ENCODE measurements at regions not wholly inside any gene's neighbourhood (a gene's known extent, or its start where the extent isn't known, plus 50 kb on each side); places are given as distances from the start of the nearest gene placed in this dataset.

- WGBS = 88% methylated on average over 2 of the region's 2 CpGs
Observed at GRCh38 chr18:60966876-60967275, 366.4 kb upstream of the CDH20 start.

GRCh38 chr18:60975420-60975819, 357.8 kb upstream of the CDH20 start:
- 96% methylated on average over 7 of the region's 7 CpGs for WGBS
- no peak for DNase-seq (ENCODE audit: low read depth in 6 of 9, low spot score in 9 of 9)

More at GRCh38 chr18:60966876-60967275, 366.4 kb upstream of the CDH20 start:
- Histone ChIP-seq H3K27me3 (ENCODE audit: control insufficient read depth in 2 of 2, insufficient read depth in 1 of 2, low read length in 1 of 2) (no peaks in the 10 kb centered on the region), H3K27ac (ENCODE audit: low read depth in 1 of 2, low read length in 1 of 2) (no peak overlapping the region), H3K9me3 (ENCODE audit: control insufficient read depth in 2 of 2, insufficient read depth in 1 of 2, low read length in 1 of 2) (no peaks in the 10 kb centered on the region), H3K4me3 (ENCODE audit: low read length in 2 of 2) (no peak overlapping the region), H3K36me3 (ENCODE audit: control insufficient read depth in 2 of 2, insufficient read depth in 2 of 2, low read length in 1 of 2) (no peaks in the 10 kb centered on the region), H3K4me1 (ENCODE audit: control insufficient read depth in 2 of 2, insufficient read depth in 2 of 2, low read length in 2 of 2) (no peaks in the 10 kb centered on the region)
- DNase-seq (ENCODE audit: low read depth in 6 of 9, low spot score in 9 of 9) = no peak

GRCh38 chr18:60976976-60977375, 356.3 kb upstream of the CDH20 start:
- no peak for DNase-seq (ENCODE audit: low read depth in 6 of 9, low spot score in 9 of 9)
- Histone ChIP-seq H3K9me3 (ENCODE audit: control insufficient read depth in 2 of 2, insufficient read depth in 1 of 2, low read length in 1 of 2) (no peaks in the 10 kb centered on the region), H3K27ac (ENCODE audit: low read depth in 1 of 2, low read length in 1 of 2) (no peak overlapping the region), H3K4me1 (ENCODE audit: control insufficient read depth in 2 of 2, insufficient read depth in 2 of 2, low read length in 2 of 2) (no peaks in the 10 kb centered on the region), H3K4me3 (ENCODE audit: low read length in 2 of 2) (no peak overlapping the region), H3K27me3 (ENCODE audit: control insufficient read depth in 2 of 2, insufficient read depth in 1 of 2, low read length in 1 of 2) (no peaks in the 10 kb centered on the region), H3K36me3 (ENCODE audit: control insufficient read depth in 2 of 2, insufficient read depth in 2 of 2, low read length in 1 of 2) (no peaks in the 10 kb centered on the region)
- 89% methylated on average over 3 of the region's 3 CpGs for WGBS

More at GRCh38 chr18:60975420-60975819, 357.8 kb upstream of the CDH20 start:
- Histone ChIP-seq H3K4me3 (ENCODE audit: low read length in 2 of 2) (no peak overlapping the region), H3K9me3 (ENCODE audit: control insufficient read depth in 2 of 2, insufficient read depth in 1 of 2, low read length in 1 of 2) (no peaks in the 10 kb centered on the region), H3K36me3 (ENCODE audit: control insufficient read depth in 2 of 2, insufficient read depth in 2 of 2, low read length in 1 of 2) (no peaks in the 10 kb centered on the region), H3K27ac (ENCODE audit: low read depth in 1 of 2, low read length in 1 of 2) (no peak overlapping the region), H3K4me1 (ENCODE audit: control insufficient read depth in 2 of 2, insufficient read depth in 2 of 2, low read length in 2 of 2) (no peaks in the 10 kb centered on the region), H3K27me3 (ENCODE audit: control insufficient read depth in 2 of 2, insufficient read depth in 1 of 2, low read length in 1 of 2) (no peaks in the 10 kb centered on the region)

- WGBS = 14% methylated on average over 6 of the region's 6 CpGs
- no peak for DNase-seq (ENCODE audit: low read depth in 6 of 9, low spot score in 9 of 9)
- H3K27me3 ChIP-seq (ENCODE audit: control insufficient read depth in 2 of 2, insufficient read depth in 1 of 2, low read length in 1 of 2) = no peaks in the 10 kb centered on the region
- no peaks in the 10 kb centered on the region for H3K4me1 ChIP-seq (ENCODE audit: control insufficient read depth in 2 of 2, insufficient read depth in 2 of 2, low read length in 2 of 2)
- no peak overlapping the region for H3K4me3 ChIP-seq (ENCODE audit: low read length in 2 of 2)
- H3K9me3 ChIP-seq (ENCODE audit: control insufficient read depth in 2 of 2, insufficient read depth in 1 of 2, low read length in 1 of 2) = no peaks in the 10 kb centered on the region
- H3K27ac ChIP-seq (ENCODE audit: low read depth in 1 of 2, low read length in 1 of 2) = no peak overlapping the region
- H3K36me3 ChIP-seq (ENCODE audit: control insufficient read depth in 2 of 2, insufficient read depth in 2 of 2, low read length in 1 of 2) = no peaks in the 10 kb centered on the region
Observed at GRCh38 chr18:60978338-60978737, 354.9 kb upstream of the CDH20 start.

- no peaks in the 10 kb centered on the region for H3K9me3 ChIP-seq (ENCODE audit: control insufficient read depth in 2 of 2, insufficient read depth in 1 of 2, low read length in 1 of 2)
- no peaks in the 10 kb centered on the region for H3K27me3 ChIP-seq (ENCODE audit: control insufficient read depth in 2 of 2, insufficient read depth in 1 of 2, low read length in 1 of 2)
- 97% methylated on average over 2 of the region's 2 CpGs for WGBS
- no peak overlapping the region for H3K4me3 ChIP-seq (ENCODE audit: low read length in 2 of 2)
- H3K27ac ChIP-seq (ENCODE audit: low read depth in 1 of 2, low read length in 1 of 2) = no peak overlapping the region
- no peaks in the 10 kb centered on the region for H3K4me1 ChIP-seq (ENCODE audit: control insufficient read depth in 2 of 2, insufficient read depth in 2 of 2, low read length in 2 of 2)
- no peaks in the 10 kb centered on the region for H3K36me3 ChIP-seq (ENCODE audit: control insufficient read depth in 2 of 2, insufficient read depth in 2 of 2, low read length in 1 of 2)
- no peak for DNase-seq (ENCODE audit: low read depth in 6 of 9, low spot score in 9 of 9)
Observed at GRCh38 chr18:60980422-60981005, 352.7 kb upstream of the CDH20 start.

- H3K9me3 ChIP-seq (ENCODE audit: control insufficient read depth in 2 of 2, insufficient read depth in 1 of 2, low read length in 1 of 2) = no peaks in the 10 kb centered on the region
- no peaks in the 10 kb centered on the region for H3K36me3 ChIP-seq (ENCODE audit: control insufficient read depth in 2 of 2, insufficient read depth in 2 of 2, low read length in 1 of 2)
- no peak overlapping the region for H3K27ac ChIP-seq (ENCODE audit: low read depth in 1 of 2, low read length in 1 of 2)
- 91% methylated on average over 3 of the region's 3 CpGs for WGBS
- no peak for DNase-seq (ENCODE audit: low read depth in 6 of 9, low spot score in 9 of 9)
- no peak overlapping the region for H3K4me3 ChIP-seq (ENCODE audit: low read length in 2 of 2)
- H3K4me1 ChIP-seq (ENCODE audit: control insufficient read depth in 2 of 2, insufficient read depth in 2 of 2, low read length in 2 of 2) = no peaks in the 10 kb centered on the region
- no peaks in the 10 kb centered on the region for H3K27me3 ChIP-seq (ENCODE audit: control insufficient read depth in 2 of 2, insufficient read depth in 1 of 2, low read length in 1 of 2)
Observed at GRCh38 chr18:60981682-60982328, 351.4 kb upstream of the CDH20 start.

- Histone ChIP-seq H3K4me3 (ENCODE audit: low read length in 2 of 2) (no peak overlapping the region), H3K9me3 (ENCODE audit: control insufficient read depth in 2 of 2, insufficient read depth in 1 of 2, low read length in 1 of 2) (no peaks in the 10 kb centered on the region), H3K27me3 (ENCODE audit: control insufficient read depth in 2 of 2, insufficient read depth in 1 of 2, low read length in 1 of 2) (no peaks in the 10 kb centered on the region), H3K36me3 (ENCODE audit: control insufficient read depth in 2 of 2, insufficient read depth in 2 of 2, low read length in 1 of 2) (no peaks in the 10 kb centered on the region), H3K27ac (ENCODE audit: low read depth in 1 of 2, low read length in 1 of 2) (no peak overlapping the region), H3K4me1 (ENCODE audit: control insufficient read depth in 2 of 2, insufficient read depth in 2 of 2, low read length in 2 of 2) (no peaks in the 10 kb centered on the region)
- no peak for DNase-seq (ENCODE audit: low read depth in 6 of 9, low spot score in 9 of 9)
- 87% methylated on average over 2 of the region's 2 CpGs for WGBS
Observed at GRCh38 chr18:60982329-60982695, 350.9 kb upstream of the CDH20 start.

GRCh38 chr18:60982928-60983327, 350.3 kb upstream of the CDH20 start:
- no peaks in the 10 kb centered on the region for H3K27me3 ChIP-seq (ENCODE audit: control insufficient read depth in 2 of 2, insufficient read depth in 1 of 2, low read length in 1 of 2)
- no peaks in the 10 kb centered on the region for H3K4me1 ChIP-seq (ENCODE audit: control insufficient read depth in 2 of 2, insufficient read depth in 2 of 2, low read length in 2 of 2)
- DNase-seq (ENCODE audit: low read depth in 6 of 9, low spot score in 9 of 9) = no peak
- no peaks in the 10 kb centered on the region for H3K9me3 ChIP-seq (ENCODE audit: control insufficient read depth in 2 of 2, insufficient read depth in 1 of 2, low read length in 1 of 2)
- no peak overlapping the region for H3K27ac ChIP-seq (ENCODE audit: low read depth in 1 of 2, low read length in 1 of 2)
- no peaks in the 10 kb centered on the region for H3K36me3 ChIP-seq (ENCODE audit: control insufficient read depth in 2 of 2, insufficient read depth in 2 of 2, low read length in 1 of 2)
- H3K4me3 ChIP-seq (ENCODE audit: low read length in 2 of 2) = no peak overlapping the region

GRCh38 chr18:60984510-60984909, 348.7 kb upstream of the CDH20 start:
- no peaks in the 10 kb centered on the region for H3K36me3 ChIP-seq (ENCODE audit: control insufficient read depth in 2 of 2, insufficient read depth in 2 of 2, low read length in 1 of 2)
- no peaks in the 10 kb centered on the region for H3K4me1 ChIP-seq (ENCODE audit: control insufficient read depth in 2 of 2, insufficient read depth in 2 of 2, low read length in 2 of 2)
- no peak for DNase-seq (ENCODE audit: low read depth in 6 of 9, low spot score in 9 of 9)
- no peak overlapping the region for H3K4me3 ChIP-seq (ENCODE audit: low read length in 2 of 2)
- H3K9me3 ChIP-seq (ENCODE audit: control insufficient read depth in 2 of 2, insufficient read depth in 1 of 2, low read length in 1 of 2) = no peaks in the 10 kb centered on the region
- H3K27ac ChIP-seq (ENCODE audit: low read depth in 1 of 2, low read length in 1 of 2) = no peak overlapping the region
- WGBS = 97% methylated on average over 4 of the region's 4 CpGs
- H3K27me3 ChIP-seq (ENCODE audit: control insufficient read depth in 2 of 2, insufficient read depth in 1 of 2, low read length in 1 of 2) = no peaks in the 10 kb centered on the region
